ENCODE measurements at regions not wholly inside any gene's neighbourhood (a gene's known extent, or its start where the extent isn't known, plus 50 kb on each side); places are given as distances from the start of the nearest gene placed in this dataset.

GRCh38 chr4:163941221-163941905 lies 446.9 kb downstream of the TMA16 start:
- Histone ChIP-seq H3F3A (ENCODE audit: insufficient read depth, low read length, poor library complexity, severe bottlenecking) (no peaks in the 10 kb centered on the region), H3K4me3 (ENCODE audit: low read length) (no peak overlapping the region), H3K27ac (ENCODE audit: low read length) (no peak overlapping the region), H3K4me2 (ENCODE audit: low read length) (no peak overlapping the region), H4K20me1 (ENCODE audit: insufficient read depth) (no peaks in the 10 kb centered on the region), H2AFZ (ENCODE audit: low read depth, low read length) (no peak overlapping the region), H3K9me3 (ENCODE audit: low read length) (no peaks in the 10 kb centered on the region), H3K79me2 (replicated peaks; ENCODE audit: insufficient read depth, low read length) (no peaks in the 10 kb centered on the region), H3K27me3 (ENCODE audit: insufficient read depth, low read depth, low read length) (no peaks in the 10 kb centered on the region), H3K9me2 (ENCODE audit: insufficient read depth, low read length) (no peaks in the 10 kb centered on the region), H3K36me3 (ENCODE audit: insufficient read depth, low read length) (no peaks in the 10 kb centered on the region), H3K9ac (ENCODE audit: low read length) (no peak overlapping the region)
- TF ChIP-seq POLR2AphosphoS5 (IDR thresholded peaks at IDR 0.05) (no peak), TAF1 (IDR thresholded peaks at IDR 0.05; ENCODE audit: low read depth) (no peak), EZH2 (IDR thresholded peaks at IDR 0.05; ENCODE audit: borderline replicate concordance, insufficient read depth, low read length, poor library complexity, severe bottlenecking) (no peak), CTCF (IDR thresholded peaks at IDR 0.05; ENCODE audit: poor library complexity, severe bottlenecking) (no peak), EP300 (conservative IDR thresholded peaks at IDR 0.05; ENCODE audit: poor library complexity, severe bottlenecking) (no peak), REST (IDR thresholded peaks at IDR 0.05; ENCODE audit: borderline replicate concordance) (no peak), MXI1 (conservative IDR thresholded peaks at IDR 0.05; ENCODE audit: poor library complexity, severe bottlenecking) (no peak), RAD21 (conservative IDR thresholded peaks at IDR 0.05) (no peak), SMC3 (conservative IDR thresholded peaks at IDR 0.05; ENCODE audit: poor library complexity) (no peak)

DNA sequence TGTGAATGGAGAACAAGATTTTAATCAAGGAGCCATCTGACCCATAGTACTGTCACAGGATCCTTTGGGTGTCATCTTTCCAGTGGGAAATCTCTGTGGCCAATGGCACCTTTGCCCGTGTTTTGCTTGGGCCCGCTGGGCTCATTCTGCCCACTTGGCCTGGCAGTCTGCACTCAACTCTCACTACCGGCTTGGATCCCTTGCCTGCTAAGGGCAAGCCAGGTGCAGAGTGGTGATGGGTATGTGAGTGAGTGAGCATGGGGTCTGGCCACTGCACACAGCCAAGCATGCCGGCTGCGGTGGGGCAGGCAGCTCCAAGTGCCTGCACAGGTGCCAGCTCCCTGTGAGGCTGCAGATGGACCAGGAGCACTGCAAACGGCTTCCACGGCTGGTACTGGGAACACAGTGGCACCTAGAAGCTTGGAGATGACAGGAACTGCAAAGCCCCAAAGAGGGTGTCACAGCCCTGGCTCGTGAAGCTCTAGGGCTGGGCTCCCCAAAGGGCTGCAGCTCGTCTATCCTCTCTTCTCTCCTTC lies 454.5 kb downstream of the TMA16 start:
- no peaks in the 10 kb centered on the region for H3K9me2 ChIP-seq (ENCODE audit: insufficient read depth, low read length)
- H3K9ac ChIP-seq (ENCODE audit: low read length) = no peak overlapping the region
- no peak overlapping the region for H2AFZ ChIP-seq (ENCODE audit: low read depth, low read length)
- no peak overlapping the region for H3K4me3 ChIP-seq (ENCODE audit: low read length)
- no peaks in the 10 kb centered on the region for H3K9me3 ChIP-seq (ENCODE audit: low read length)
- no peaks in the 10 kb centered on the region for H3F3A ChIP-seq (ENCODE audit: insufficient read depth, low read length, poor library complexity, severe bottlenecking)
- no peak overlapping the region for H3K4me2 ChIP-seq (ENCODE audit: low read length)
- H3K36me3 ChIP-seq (ENCODE audit: insufficient read depth, low read length) = no peaks in the 10 kb centered on the region
- no peaks in the 10 kb centered on the region for H4K20me1 ChIP-seq (ENCODE audit: insufficient read depth)
- H3K27me3 ChIP-seq (ENCODE audit: insufficient read depth, low read depth, low read length) = no peaks in the 10 kb centered on the region
- H3K79me2 ChIP-seq (replicated peaks; ENCODE audit: insufficient read depth, low read length) = no peaks in the 10 kb centered on the region
- H3K27ac ChIP-seq (ENCODE audit: low read length) = no peak overlapping the region
- TF ChIP-seq POLR2AphosphoS5 (IDR thresholded peaks at IDR 0.05) (no peak), EZH2 (IDR thresholded peaks at IDR 0.05; ENCODE audit: borderline replicate concordance, insufficient read depth, low read length, poor library complexity, severe bottlenecking) (no peak)
